ENCODE measurements at regions not wholly inside any gene's neighbourhood (a gene's known extent, or its start where the extent isn't known, plus 50 kb on each side); places are given as distances from the start of the nearest gene placed in this dataset.

DNA sequence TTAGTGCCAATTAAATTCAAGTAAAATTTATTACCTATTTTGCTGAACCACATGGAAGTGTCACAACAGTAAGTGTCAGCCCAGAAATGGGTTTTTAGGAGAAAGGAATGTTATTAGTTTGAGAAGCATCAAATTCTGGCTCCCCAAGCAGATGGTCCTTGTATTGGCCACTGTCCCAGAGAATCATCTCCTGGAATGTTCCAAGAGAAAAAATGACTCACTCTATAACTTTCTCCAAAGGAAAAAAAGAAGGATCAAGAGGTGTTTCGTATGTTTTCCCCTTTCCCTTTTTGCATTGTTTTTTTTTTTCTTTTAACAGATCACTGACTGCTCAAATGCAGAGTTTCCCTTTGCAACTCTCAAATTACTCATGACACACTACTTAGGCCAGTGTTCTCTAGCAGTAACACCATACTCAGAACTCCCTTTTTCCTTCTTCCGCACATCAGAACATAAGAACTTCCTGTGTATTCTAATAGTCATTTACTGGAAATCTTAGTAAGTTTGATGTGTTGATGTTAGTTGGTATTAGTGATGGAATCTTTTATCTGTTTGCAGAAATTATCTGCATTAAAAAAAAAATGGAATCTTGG is 390.3 kb downstream of the GPD2 start:
- Histone ChIP-seq H3K36me3 (replicated peaks in 1 of 2; ENCODE audit: control extremely low read depth in 1 of 2, control insufficient read depth in 1 of 2, extremely low read depth in 1 of 2, insufficient read depth in 2 of 2, low read length in 1 of 2) (no peaks in the 10 kb centered on the region), H3K4me1 (ENCODE audit: control insufficient read depth in 2 of 2, insufficient read depth in 2 of 2, low read length in 2 of 2) (no peaks in the 10 kb centered on the region), H2AFZ (ENCODE audit: insufficient read depth, low read depth, low read length, poor library complexity, severe bottlenecking) (no peak overlapping the region), H3K27me3 (replicated peaks in 1 of 4; ENCODE audit: control extremely low read depth in 1 of 4, control insufficient read depth in 3 of 4, insufficient read depth in 4 of 4, low read length in 3 of 4) (no peaks in the 10 kb centered on the region), H3K4me2 (replicated peaks; ENCODE audit: low read depth, low read length, poor library complexity, severe bottlenecking) (no peak overlapping the region), H3K27ac (ENCODE audit: low read length in 2 of 2) (no peak overlapping the region), H4K20me1 (ENCODE audit: control insufficient read depth, insufficient read depth, low read length, poor library complexity, severe bottlenecking) (no peaks in the 10 kb centered on the region), H3K4me3 (ENCODE audit: control extremely low read depth in 1 of 5, extremely low read depth in 1 of 5, insufficient read depth in 1 of 5, low read depth in 2 of 5, low read length in 4 of 5) (no peak overlapping the region), H3K79me2 (ENCODE audit: control insufficient read depth, insufficient read depth, low read length) (no peaks in the 10 kb centered on the region), H3K9me3 (ENCODE audit: control extremely low read depth in 1 of 3, control insufficient read depth in 2 of 3, insufficient read depth in 1 of 3, low read length in 2 of 3) (peaks cover 0 to 6% (median 0%) of the 10 kb centered on the region in 3 donors), H3K9ac (ENCODE audit: low read length) (no peak overlapping the region)
- no CpG with 5 or more reads among the region's 2 CpGs for WGBS (ENCODE audit: insufficient coverage)
- intact Hi-C loops (cut with micrococcal nuclease) = no loop called here
- Mint-ChIP-seq H3K27me3 (no peaks in the 10 kb centered on the region), H3K27ac (no peak overlapping the region), H3K4me3 (no peak overlapping the region), H3K4me1 (no peaks in the 10 kb centered on the region), H3K9me3 (ENCODE audit: insufficient read depth) (no peaks in the 10 kb centered on the region)
- ChIA-PET CTCF (no interaction called here), POLR2A (no interaction called here)
- ATAC-seq (ENCODE audit: low read depth) (no peak), DNase-seq (no peak)
- TF ChIP-seq EZH2 (IDR thresholded peaks at IDR 0.05; ENCODE audit: borderline replicate concordance, insufficient read depth, low read depth, low read length, poor library complexity, severe bottlenecking) = no peak
- TF ChIP-seq, protein P1, sequence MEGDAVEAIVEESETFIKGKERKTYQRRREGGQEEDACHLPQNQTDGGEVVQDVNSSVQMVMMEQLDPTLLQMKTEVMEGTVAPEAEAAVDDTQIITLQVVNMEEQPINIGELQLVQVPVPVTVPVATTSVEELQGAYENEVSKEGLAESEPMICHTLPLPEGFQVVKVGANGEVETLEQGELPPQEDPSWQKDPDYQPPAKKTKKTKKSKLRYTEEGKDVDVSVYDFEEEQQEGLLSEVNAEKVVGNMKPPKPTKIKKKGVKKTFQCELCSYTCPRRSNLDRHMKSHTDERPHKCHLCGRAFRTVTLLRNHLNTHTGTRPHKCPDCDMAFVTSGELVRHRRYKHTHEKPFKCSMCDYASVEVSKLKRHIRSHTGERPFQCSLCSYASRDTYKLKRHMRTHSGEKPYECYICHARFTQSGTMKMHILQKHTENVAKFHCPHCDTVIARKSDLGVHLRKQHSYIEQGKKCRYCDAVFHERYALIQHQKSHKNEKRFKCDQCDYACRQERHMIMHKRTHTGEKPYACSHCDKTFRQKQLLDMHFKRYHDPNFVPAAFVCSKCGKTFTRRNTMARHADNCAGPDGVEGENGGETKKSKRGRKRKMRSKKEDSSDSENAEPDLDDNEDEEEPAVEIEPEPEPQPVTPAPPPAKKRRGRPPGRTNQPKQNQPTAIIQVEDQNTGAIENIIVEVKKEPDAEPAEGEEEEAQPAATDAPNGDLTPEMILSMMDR (IDR thresholded peaks at IDR 0.05) = no peak

GRCh38 chr2:156834431-156834830 is 398.3 kb downstream of the GPD2 start:
- Histone ChIP-seq H3K79me2 (ENCODE audit: control insufficient read depth, insufficient read depth, low read length) (no peaks in the 10 kb centered on the region), H3K36me3 (replicated peaks in 1 of 2; ENCODE audit: control extremely low read depth in 1 of 2, control insufficient read depth in 1 of 2, extremely low read depth in 1 of 2, insufficient read depth in 2 of 2, low read length in 1 of 2) (no peaks in the 10 kb centered on the region), H3K27ac (ENCODE audit: low read length in 2 of 2) (no peak overlapping the region), H3K27me3 (replicated peaks in 1 of 4; ENCODE audit: control extremely low read depth in 1 of 4, control insufficient read depth in 3 of 4, insufficient read depth in 4 of 4, low read length in 3 of 4) (no peaks in the 10 kb centered on the region), H3K9ac (ENCODE audit: low read length) (no peak overlapping the region), H3K9me3 (ENCODE audit: control extremely low read depth in 1 of 3, control insufficient read depth in 2 of 3, insufficient read depth in 1 of 3, low read length in 2 of 3) (no peaks in the 10 kb centered on the region), H2AFZ (ENCODE audit: insufficient read depth, low read depth, low read length, poor library complexity, severe bottlenecking) (no peak overlapping the region), H4K20me1 (ENCODE audit: control insufficient read depth, insufficient read depth, low read length, poor library complexity, severe bottlenecking) (no peaks in the 10 kb centered on the region), H3K4me1 (ENCODE audit: control insufficient read depth in 2 of 2, insufficient read depth in 2 of 2, low read length in 2 of 2) (no peaks in the 10 kb centered on the region), H3K4me2 (replicated peaks; ENCODE audit: low read depth, low read length, poor library complexity, severe bottlenecking) (no peak overlapping the region), H3K4me3 (ENCODE audit: control extremely low read depth in 1 of 5, extremely low read depth in 1 of 5, insufficient read depth in 1 of 5, low read depth in 2 of 5, low read length in 4 of 5) (no peak overlapping the region)
- no peaks in the 10 kb centered on the region for H3K9me3 Mint-ChIP-seq (ENCODE audit: insufficient read depth)
- ChIA-PET CTCF (no interaction called here), POLR2A (no interaction called here)
- no peak overlapping the region for H3K27ac Mint-ChIP-seq
- no peaks in the 10 kb centered on the region for H3K27me3 Mint-ChIP-seq
- ATAC-seq (ENCODE audit: low read depth) = no peak
- no peak for DNase-seq
- no peak overlapping the region for H3K4me3 Mint-ChIP-seq
- no peaks in the 10 kb centered on the region for H3K4me1 Mint-ChIP-seq
- no CpG with 5 or more reads among the region's 1 CpG for WGBS (ENCODE audit: insufficient coverage)
- intact Hi-C loops (cut with micrococcal nuclease) = no loop called here
- TF ChIP-seq, protein P1 (IDR thresholded peaks at IDR 0.05) = no peak
- no peak for TF ChIP-seq EZH2 (IDR thresholded peaks at IDR 0.05; ENCODE audit: borderline replicate concordance, insufficient read depth, low read depth, low read length, poor library complexity, severe bottlenecking)

Measured in B cell (primary cell).